ENCODE measurements at regions not wholly inside any gene's neighbourhood (a gene's known extent, or its start where the extent isn't known, plus 50 kb on each side); places are given as distances from the start of the nearest gene placed in this dataset.

DNA sequence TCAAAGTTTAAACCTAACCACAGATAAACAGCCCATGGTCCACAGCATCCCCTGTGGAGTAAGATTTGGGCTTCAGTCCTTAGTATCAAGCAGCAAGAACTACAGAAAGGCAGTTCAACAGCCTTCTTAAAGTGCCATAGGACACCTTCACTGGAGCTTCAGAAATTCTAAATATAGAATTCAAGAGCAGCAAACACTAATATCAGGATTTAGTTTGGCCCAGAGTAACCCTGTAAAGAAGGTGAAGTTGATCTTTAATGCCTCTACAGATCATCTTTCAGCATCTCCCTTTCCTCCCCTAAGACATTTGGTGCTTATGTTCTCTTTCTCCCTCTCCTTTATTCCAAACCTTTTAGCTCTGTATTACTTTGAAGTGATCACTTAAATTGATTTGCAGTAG is 59.5 kb upstream of the ARHGAP5 start:
- TF ChIP-seq, protein P1, sequence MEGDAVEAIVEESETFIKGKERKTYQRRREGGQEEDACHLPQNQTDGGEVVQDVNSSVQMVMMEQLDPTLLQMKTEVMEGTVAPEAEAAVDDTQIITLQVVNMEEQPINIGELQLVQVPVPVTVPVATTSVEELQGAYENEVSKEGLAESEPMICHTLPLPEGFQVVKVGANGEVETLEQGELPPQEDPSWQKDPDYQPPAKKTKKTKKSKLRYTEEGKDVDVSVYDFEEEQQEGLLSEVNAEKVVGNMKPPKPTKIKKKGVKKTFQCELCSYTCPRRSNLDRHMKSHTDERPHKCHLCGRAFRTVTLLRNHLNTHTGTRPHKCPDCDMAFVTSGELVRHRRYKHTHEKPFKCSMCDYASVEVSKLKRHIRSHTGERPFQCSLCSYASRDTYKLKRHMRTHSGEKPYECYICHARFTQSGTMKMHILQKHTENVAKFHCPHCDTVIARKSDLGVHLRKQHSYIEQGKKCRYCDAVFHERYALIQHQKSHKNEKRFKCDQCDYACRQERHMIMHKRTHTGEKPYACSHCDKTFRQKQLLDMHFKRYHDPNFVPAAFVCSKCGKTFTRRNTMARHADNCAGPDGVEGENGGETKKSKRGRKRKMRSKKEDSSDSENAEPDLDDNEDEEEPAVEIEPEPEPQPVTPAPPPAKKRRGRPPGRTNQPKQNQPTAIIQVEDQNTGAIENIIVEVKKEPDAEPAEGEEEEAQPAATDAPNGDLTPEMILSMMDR (IDR thresholded peaks at IDR 0.05) = no peak
- Mint-ChIP-seq H3K27ac (no peak overlapping the region), H3K4me1 (ENCODE audit: low read depth) (no peaks in the 10 kb centered on the region), H3K9me3 (no peaks in the 10 kb centered on the region), H3K27me3 (peaks cover 5% of the 10 kb centered on the region), H3K4me3 (no peak overlapping the region), H3K36me3 (ENCODE audit: low read depth) (no peaks in the 10 kb centered on the region)
- DNase-seq (no peak), ATAC-seq (no peak)
- CTCF ChIA-PET = interaction anchor here (1.1 kb wide), 1 partner anchor 91 kb away, joined by 4 read pairs; no protein-coding TSS in a partner anchor
- POLR2A ChIA-PET = no interaction called here
- intact Hi-C loops (cut with micrococcal nuclease) = no loop called here

DNA sequence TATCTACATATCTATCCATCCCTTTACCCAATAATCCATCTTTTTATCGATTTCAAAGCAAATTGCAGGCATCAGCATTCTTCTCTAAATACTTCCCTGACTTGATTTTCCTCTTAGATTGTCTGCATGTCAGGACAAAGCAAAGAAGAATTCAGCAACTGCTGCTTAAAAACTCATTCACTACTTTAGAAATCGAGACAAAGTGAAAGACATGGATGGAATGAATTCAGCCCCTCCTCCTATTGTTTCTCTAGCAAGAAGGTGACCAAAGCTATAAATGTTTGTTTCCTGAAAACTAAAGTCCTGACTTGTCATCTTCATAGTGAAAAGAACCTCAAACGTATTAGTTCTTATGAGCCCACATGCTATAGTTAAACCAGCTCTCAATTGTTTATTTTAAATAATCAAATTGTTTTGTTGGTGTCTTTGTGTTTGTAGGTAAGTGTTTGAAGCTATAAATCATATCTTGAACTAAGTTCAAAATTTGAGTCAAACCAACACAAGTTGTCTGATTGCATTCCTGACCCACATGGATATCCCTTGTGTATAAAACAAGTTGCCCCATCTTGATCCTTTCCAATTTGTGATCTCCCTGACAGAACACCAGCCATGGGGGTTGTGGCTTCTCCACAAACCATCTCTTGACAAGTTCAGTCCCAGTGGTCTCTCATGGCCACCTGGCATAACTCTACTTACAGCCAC is 58.6 kb upstream of the ARHGAP5 start:
- DNase-seq = no peak
- no peak overlapping the region for H3K4me3 Mint-ChIP-seq
- no peaks in the 10 kb centered on the region for H3K4me1 Mint-ChIP-seq (ENCODE audit: low read depth)
- ATAC-seq = no peak
- H3K27me3 Mint-ChIP-seq = peaks cover 2% of the 10 kb centered on the region
- intact Hi-C loops (cut with micrococcal nuclease) = no loop called here
- H3K36me3 Mint-ChIP-seq (ENCODE audit: low read depth) = no peaks in the 10 kb centered on the region
- POLR2A ChIA-PET = no interaction called here
- no peak overlapping the region for H3K27ac Mint-ChIP-seq
- TF ChIP-seq, protein P1 (IDR thresholded peaks at IDR 0.05) = no peak
- H3K9me3 Mint-ChIP-seq = no peaks in the 10 kb centered on the region
- CTCF ChIA-PET = interaction anchor here (1.1 kb wide), 1 partner anchor 92 kb away, joined by 4 read pairs; no protein-coding TSS in a partner anchor

- Mint-ChIP-seq H3K36me3 (ENCODE audit: low read depth) (no peaks in the 10 kb centered on the region), H3K4me1 (ENCODE audit: low read depth) (no peaks in the 10 kb centered on the region), H3K27ac (no peak overlapping the region), H3K27me3 (peaks cover 2% of the 10 kb centered on the region), H3K4me3 (no peak overlapping the region), H3K9me3 (no peaks in the 10 kb centered on the region)
- intact Hi-C loops (cut with micrococcal nuclease) = no loop called here
- ChIA-PET POLR2A (no interaction called here), CTCF (no interaction called here)
- DNase-seq (no peak), ATAC-seq (no peak)
- TF ChIP-seq, protein P1 (IDR thresholded peaks at IDR 0.05) = no peak
These were observed 57.8 kb upstream of the ARHGAP5 start for GRCh38 chr14:32019276-32019675.

GRCh38 chr14:32020882-32021281 is 56.2 kb upstream of the ARHGAP5 start:
- H3K36me3 Mint-ChIP-seq (ENCODE audit: low read depth) = no peaks in the 10 kb centered on the region
- peaks cover 2% of the 10 kb centered on the region for H3K27me3 Mint-ChIP-seq
- no peak overlapping the region for H3K4me3 Mint-ChIP-seq
- TF ChIP-seq, protein P1 (IDR thresholded peaks at IDR 0.05) = no peak
- intact Hi-C loops (cut with micrococcal nuclease) = no loop called here
- H3K27ac Mint-ChIP-seq = peak overlapping the region; percentile 31
- no peaks in the 10 kb centered on the region for H3K9me3 Mint-ChIP-seq
- ChIA-PET POLR2A (no interaction called here), CTCF (no interaction called here)
- no peaks in the 10 kb centered on the region for H3K4me1 Mint-ChIP-seq (ENCODE audit: low read depth)
- no peak for ATAC-seq
- no peak for DNase-seq

DNA sequence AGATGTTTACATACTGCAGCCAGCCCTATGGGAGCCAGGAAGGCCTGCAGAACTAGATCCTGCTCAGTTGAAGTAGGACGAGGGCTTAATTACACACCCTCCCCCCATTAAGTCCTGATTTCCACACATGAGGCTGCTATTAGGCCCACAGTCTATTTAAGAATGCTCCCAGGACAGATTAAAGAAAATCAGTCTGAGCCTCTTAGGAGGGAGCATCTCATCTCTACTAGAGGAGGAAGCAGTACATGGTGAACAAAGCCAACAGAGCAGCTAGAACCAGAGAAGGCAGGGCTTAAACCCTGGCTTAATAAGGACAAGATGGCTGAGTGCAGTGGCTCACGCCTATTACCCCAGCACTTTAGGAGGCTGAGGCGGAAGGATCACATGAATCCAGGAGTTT is 55.8 kb upstream of the ARHGAP5 start:
- ATAC-seq = no peak
- no peaks in the 10 kb centered on the region for H3K9me3 Mint-ChIP-seq
- ChIA-PET POLR2A (no interaction called here), CTCF (no interaction called here)
- peak overlapping the region; percentile 31 for H3K27ac Mint-ChIP-seq
- no peaks in the 10 kb centered on the region for H3K36me3 Mint-ChIP-seq (ENCODE audit: low read depth)
- TF ChIP-seq, protein P1 (IDR thresholded peaks at IDR 0.05) = no peak
- no peak overlapping the region for H3K4me3 Mint-ChIP-seq
- no peaks in the 10 kb centered on the region for H3K4me1 Mint-ChIP-seq (ENCODE audit: low read depth)
- no peak for DNase-seq
- intact Hi-C loops (cut with micrococcal nuclease) = no loop called here
- H3K27me3 Mint-ChIP-seq = peaks cover 4% of the 10 kb centered on the region
